Dedifferentiated amniotic fluid mesenchymal stem cell (primary cell): ENCODE measurements at regions not wholly inside any gene's neighbourhood (a gene's known extent, or its start where the extent isn't known, plus 50 kb on each side); places are given as distances from the start of the nearest gene placed in this dataset.
"Not testable (repeated sequence)": the region's sequence is repeated elsewhere in the genome, so short reads cannot be mapped to it uniquely, and the experiment has no call there.

Experiments used
- DNase-seq: peaks from one replicate; pipeline ENCODE4 v3.0.0-alpha.2; 2016; ENCODE audit errors: extremely low spot score

DNA sequence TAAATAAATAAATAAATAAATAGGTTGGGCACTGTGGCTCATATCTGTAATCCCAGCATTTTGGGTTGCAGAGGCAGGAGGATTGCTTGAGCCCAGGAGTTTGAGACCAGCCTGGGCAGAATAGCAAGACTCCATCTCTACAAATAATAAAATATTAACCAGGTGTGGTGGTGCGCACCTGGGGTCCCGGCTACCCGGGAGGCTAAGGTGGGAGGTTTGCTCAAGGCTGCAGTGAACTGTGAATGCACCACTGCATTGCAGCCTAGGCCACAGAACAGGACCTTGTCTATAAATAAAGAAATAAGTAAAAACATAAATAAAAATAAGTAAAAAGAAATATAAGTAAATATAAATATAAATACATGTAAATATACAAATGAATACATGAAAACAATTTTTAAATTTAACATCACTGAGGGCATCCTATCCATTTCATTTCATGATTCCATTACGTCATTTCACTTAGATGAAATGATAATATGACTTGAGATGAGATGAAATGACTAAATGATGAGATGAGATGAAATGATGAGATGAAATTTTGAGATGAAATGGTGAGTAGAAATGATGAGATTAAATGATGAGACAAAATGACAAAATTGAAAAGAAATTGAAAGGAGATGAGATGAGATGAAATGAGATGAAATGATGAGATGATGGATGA, 233.4 kb downstream of the GOLGA6L6 start:
- not testable (repeated sequence) for DNase-seq

DNA sequence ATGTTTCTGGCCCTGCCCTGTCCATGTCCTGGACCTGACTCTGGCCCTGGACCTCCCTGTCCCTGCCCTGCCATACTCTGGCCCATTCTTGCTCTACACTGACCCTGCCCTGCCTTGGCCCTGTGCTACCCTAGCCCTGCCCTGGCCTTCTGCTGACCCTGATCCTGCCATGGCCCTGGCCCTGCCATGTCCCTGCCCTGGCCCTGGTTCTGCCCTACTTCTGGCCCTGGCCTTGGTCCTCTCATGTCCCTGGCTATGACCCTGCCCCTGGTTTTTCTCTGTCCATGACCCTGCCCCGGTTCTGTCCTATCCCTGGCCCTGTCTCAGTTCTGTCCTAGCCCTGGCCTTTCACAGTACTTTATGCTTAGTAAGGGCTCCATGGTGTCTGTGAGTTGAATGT, 234.5 kb downstream of the GOLGA6L6 start:
- not testable (repeated sequence) for DNase-seq

DNA sequence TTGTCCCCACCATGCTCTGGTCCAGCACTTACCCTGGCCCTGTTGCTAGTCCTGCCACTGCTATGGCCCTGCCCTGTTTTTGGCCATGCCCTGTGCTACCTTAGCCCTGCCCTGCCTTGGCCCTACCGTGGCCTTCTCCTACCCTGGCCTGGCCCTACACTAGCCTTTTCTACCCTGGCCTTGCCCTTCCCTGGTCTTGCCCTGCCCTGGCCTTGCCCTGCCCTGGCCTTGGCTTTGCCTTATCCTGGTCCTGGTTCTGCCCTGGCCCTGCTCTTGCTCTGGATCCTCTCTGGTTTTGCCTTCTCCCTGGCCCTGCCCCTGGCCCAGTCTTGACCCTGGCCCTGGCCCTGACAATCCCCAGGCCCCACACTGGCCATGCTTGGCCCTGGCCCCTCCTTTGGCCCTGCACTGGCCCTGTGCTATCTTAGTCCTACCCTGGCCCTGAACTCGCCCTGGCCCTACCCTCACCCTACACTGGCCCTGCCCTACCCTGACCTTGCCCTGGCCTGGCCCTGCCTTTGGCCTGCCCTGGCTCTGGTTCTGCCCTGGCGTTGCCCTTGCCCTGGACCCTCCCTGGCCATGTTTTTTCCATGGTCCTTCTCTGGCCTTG, 235.0 kb downstream of the GOLGA6L6 start:
- DNase-seq = not testable (repeated sequence)

- DNase-seq = not testable (repeated sequence)
Measured at GRCh38 chr15:20305912-20306311, 235.7 kb downstream of the GOLGA6L6 start.

- DNase-seq = not testable (repeated sequence)
Measured at GRCh38 chr15:20305015-20305465, 236.6 kb downstream of the GOLGA6L6 start.

GRCh38 chr15:20304282-20305014, 237.2 kb downstream of the GOLGA6L6 start:
- DNase-seq = not testable (repeated sequence)

DNA sequence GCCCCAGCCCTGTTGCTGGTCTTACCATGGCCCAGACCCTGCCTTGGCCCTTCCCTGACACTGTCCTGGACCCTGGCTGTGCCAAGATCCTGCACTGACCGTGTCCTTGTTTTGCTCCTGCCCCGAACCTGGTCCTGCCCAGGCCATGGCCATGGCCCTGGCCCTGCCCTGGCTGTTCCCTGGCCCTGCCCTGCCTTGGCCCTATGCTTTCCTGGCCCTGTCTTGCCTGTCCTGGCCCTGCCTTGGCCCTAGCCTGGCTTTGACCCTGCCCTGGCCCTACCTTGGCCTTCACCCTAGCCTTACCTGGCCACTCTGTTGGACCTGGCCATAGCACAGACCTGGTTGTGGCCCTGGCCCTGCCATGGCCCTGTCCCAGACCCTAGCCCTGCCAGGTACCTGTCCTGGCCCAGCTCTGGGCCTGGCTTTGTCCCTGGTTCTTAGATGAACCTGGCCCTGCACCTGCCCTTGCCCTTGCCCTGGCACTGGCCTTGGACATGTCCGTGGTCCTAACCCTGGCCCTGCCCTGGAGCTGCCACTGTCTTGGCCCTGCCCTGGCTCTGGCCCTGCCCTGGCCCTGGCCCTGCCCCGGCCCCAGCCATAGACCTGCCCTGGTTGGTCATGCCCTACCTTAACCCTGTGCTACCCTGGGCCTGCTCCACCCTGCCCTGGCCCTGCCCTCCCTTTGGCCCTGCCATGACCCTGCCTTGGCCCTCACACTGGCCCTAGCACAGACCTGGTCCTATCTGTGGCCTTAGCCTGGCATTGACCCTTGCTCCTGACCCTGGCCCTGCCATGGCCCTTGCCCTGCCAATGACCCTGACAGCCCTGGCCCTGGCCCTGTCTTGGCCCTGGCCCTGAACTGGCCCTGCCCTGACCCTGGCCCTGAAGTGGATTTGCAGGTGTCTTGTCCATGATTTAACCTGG, 238.1 kb downstream of the GOLGA6L6 start:
- not testable (repeated sequence) for DNase-seq

DNA sequence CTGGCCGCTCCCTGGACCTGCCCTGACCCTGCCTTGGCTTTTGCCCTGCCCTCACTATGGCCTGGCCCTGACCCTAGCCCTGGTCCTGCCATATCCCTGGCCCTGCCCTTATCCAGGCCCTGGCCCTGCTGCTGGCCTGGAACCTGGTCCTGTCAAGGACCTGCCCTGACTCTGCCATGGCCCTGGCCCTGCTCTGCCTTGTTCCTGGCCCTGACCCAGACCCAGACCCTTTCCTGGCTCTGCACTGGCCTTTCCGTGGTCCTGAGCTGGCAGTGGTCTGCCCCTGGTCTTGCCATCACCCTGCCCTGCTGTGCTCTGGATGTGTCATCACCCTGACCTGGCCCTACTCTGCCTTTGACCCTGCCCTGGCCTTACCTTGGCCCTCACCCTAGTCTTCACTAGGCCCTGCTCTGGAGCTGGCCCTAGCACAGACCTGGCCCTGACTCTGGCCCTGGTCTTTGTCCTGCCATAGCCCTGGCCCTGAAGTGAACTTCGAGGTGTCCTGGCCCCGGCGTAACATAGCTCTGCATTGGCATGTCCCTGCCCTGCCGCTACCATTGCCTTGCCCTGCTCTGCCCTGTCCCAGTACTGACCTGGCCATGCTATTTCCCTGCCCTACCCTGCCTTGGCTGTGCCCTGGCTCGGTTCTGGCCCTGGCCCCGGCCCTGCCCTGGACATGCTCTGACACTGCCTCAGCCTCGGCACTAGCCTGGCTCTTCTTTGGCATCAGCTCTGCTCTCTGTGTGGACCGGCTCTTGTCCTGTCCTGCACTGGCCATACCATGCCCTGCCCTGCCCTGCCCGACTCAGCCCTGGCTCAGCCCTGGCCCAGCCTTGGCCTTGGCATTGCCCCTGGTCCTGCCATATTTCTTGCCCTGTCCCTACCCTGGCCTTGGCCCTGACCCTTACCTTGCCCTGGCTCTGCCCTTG, 239.2 kb downstream of the GOLGA6L6 start:
- not testable (repeated sequence) for DNase-seq

DNA sequence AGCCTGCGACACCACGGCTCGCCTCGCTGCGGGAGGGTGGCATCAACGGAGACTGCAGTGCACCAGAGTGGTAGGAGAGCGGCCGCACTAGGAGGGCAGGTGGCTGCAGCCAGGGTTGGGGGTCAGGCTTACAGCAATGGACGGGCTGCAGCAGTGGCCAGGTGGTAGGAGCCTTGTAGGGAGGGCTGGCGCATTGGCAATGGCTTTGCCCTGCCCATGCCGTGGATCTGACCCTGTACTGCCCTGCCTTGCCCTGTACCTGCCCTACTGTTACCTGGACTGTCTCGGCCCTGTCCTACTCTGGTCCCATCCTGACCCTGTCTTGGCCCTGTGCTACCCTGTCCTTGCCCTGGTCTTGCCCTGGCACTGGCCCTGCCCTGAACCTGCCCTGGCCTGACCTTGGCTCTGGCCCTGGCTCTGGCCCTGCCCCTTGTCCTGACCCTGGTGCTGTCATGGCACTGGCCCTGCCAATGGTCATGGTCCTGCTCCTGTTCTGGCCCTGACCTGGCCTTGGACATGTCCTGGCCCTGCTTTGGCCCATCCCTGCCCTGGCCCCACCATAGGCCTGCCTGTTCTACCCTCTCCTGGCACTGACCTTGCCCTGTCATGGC, 240.0 kb downstream of the GOLGA6L6 start:
- DNase-seq = not testable (repeated sequence)

DNA sequence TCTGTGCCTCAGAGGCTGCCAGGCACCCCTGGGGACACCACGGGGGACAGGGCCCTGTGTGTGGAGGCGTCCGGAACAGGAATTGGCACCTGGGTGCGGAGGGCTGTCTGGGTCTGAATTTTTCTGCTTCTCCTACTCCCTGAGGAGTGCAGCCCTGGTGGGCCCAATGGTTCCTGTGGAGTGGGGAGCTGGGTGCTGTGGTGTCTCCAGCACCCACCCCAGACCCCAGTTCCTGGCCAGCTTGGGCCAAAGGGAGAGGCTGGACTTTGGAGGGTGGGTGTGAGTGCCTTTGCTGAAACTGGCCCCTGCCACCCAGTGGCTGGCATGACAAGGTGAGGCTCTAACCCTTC, 240.6 kb downstream of the GOLGA6L6 start:
- not testable (repeated sequence) for DNase-seq

GRCh38 chr15:20300351-20301040, 241.1 kb downstream of the GOLGA6L6 start:
- not testable (repeated sequence) for DNase-seq

DNA sequence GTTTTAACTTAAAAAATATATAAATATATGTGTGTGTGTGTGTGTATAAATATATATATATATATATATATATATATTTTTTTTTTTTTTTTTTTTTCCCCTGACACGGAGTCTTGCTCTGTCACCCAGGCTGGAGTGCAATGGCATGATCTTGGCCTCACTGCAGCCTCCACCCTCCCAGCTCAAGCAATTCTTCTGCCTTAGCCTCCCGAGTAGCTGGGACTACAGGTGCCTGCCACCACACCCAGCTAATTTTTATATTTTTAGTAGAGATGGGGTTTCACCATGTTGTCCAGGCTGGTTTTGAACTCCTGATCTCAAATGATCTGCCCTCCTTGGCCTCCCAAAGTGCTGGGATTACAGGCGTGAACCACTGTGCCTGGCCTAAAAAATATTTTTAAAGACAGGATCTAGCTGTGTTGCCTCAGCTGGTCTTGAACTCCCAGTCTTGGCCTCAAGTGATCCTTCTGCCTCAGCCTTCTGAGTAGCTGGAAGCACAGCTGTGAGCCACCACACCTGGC, 243.9 kb downstream of the GOLGA6L6 start:
- DNase-seq = not testable (repeated sequence)

- DNase-seq = not testable (repeated sequence)
Measured at GRCh38 chr15:20296261-20296660, 245.3 kb downstream of the GOLGA6L6 start.

DNA sequence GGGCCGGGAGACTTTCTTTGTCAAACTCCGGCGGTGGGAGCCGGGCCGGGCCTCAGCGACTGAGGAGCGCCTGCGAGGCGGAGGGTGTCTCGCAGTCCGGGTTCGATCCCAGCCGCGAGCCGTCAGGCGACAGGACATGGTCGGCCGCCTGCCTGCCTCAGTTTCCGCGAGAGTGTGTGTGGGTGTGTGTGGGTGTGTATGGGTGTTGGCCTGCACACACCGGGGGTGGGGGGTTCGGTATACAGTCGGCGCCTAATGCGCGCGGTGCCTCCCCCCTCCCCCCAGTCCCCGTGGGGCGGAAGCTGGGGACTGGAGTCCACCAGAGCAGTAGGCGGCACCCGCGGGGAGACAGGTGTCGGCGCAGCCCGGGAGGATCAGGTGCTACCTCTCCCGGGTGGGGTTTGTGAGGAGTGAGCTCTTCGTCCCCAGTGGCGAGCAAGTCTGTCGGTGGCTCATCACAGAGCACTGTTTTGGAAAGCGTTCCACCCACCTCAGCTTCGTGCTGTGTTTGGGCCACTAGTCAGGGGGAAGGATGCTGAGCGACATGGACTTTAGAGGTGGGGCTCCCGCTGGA, 246.3 kb downstream of the GOLGA6L6 start:
- no peak for DNase-seq

DNA sequence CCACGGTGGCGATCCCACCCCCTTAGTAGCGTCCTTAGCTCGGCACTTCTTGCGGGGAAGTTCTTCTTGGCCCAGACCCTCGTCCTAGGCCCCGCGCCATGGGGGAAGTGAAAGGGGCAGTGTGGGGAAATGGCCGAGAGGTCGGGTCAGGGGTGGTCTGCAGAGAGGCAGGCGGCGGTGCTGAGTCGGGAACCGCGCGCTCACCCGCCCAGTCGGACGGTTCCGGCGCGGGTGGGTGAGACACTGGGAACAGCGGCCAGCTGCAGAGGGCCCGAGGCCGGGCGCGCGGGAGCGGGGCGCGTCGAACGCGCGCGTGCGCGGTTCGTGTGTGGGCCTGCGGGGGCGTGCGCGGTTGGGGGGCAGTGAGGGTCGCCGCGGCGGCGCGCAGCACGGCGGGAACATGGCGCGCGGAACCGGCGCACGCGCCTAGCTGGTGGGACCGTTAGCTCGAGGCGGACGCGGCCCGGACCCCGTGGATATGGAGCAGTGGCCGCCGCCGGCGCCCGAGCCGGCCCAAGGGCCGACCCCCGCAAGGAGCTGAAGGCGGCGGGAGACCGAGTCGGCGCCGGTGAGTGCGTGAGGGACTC, 246.9 kb downstream of the GOLGA6L6 start:
- DNase-seq = no peak

DNA sequence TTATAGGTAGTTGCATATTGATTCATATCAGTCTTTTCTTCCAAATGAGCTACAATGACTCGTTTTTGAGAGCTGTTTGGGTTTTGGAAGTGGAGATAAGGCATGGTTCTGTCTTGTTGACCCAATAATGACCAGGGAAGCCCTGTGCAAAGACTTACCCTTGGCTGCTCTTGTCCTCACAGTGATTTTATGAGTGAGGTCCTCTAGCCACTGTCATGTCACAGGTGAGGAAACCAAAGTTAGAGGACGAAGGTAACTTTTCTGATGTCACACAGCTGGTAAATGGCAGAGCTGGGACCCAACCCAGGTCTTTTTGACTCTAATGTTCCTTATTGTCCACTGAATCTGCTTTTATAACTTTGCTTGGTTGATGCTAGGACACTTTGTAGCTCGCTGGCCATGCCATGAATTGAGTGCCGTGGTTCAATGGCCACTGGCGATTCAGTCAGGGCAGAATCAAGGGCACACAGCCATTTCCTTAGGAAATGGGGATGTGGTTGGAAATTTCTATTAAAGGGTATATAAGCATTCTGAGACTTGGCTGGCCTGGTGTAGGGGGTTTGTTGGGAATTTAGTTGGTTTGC, 249.1 kb downstream of the GOLGA6L6 start:
- DNase-seq = not testable (repeated sequence)

GRCh38 chr15:20291616-20292015, 250.0 kb downstream of the GOLGA6L6 start:
- DNase-seq = not testable (repeated sequence)

GRCh38 chr15:20290606-20291005, 251.0 kb downstream of the GOLGA6L6 start:
- not testable (repeated sequence) for DNase-seq
